Endodermal cell (in vitro differentiated cells): ENCODE measurements at regions not wholly inside any gene's neighbourhood (a gene's known extent, or its start where the extent isn't known, plus 50 kb on each side); places are given as distances from the start of the nearest gene placed in this dataset.

Source experiments
- DNase-seq: peaks from one replicate; pipeline ENCODE4 v3.0.0-alpha.2; 2017
- H3K27ac ChIP-seq: 2 replicates; pipeline ENCODE4 v1.5.1; 2013; ENCODE audit warnings: mild to moderate bottlenecking, low read depth, low read length, moderate library complexity
- H3K27me3 ChIP-seq: 2 replicates; pipeline ENCODE4 v1.6.1; 2013; ENCODE audit warnings: mild to moderate bottlenecking, low read length, moderate library complexity; ENCODE audit not compliant: insufficient read depth, control insufficient read depth, poor library complexity, severe bottlenecking
- H3K36me3 ChIP-seq: 2 replicates; pipeline ENCODE4 v1.7.0; 2013; ENCODE audit warnings: mild to moderate bottlenecking, low read length, moderate library complexity; ENCODE audit not compliant: control insufficient read depth, insufficient read depth
- H3K4me1 ChIP-seq: one replicate; pipeline ENCODE4 v1.7.0; 2013; ENCODE audit warnings: low read length; ENCODE audit not compliant: control insufficient read depth, insufficient read depth
- H3K4me3 ChIP-seq: 2 replicates; pipeline ENCODE4 v1.5.1; 2013; ENCODE audit warnings: mild to moderate bottlenecking, low read length, moderate library complexity
- H3K9ac ChIP-seq: 2 replicates; pipeline ENCODE4 v1.6.1; 2013; ENCODE audit warnings: mild to moderate bottlenecking, low read length, moderate library complexity; ENCODE audit not compliant: poor library complexity, severe bottlenecking; ENCODE audit errors: extremely low read depth
- H3K9me3 ChIP-seq: 2 replicates; pipeline ENCODE4 v1.6.1; 2013; ENCODE audit warnings: mild to moderate bottlenecking, low read length, moderate library complexity; ENCODE audit not compliant: control insufficient read depth
- H3K27ac Mint-ChIP-seq: 2 replicates; pipeline ENCODE4 v1.8.0; 2020; ENCODE audit warnings: mixed read lengths
- H3K27me3 Mint-ChIP-seq: 2 replicates; pipeline ENCODE4 v1.8.0; 2021; ENCODE audit warnings: mild to moderate bottlenecking, mixed read lengths; ENCODE audit not compliant: insufficient read depth
- H3K36me3 Mint-ChIP-seq: 2 replicates; pipeline ENCODE4 v1.8.0; 2020; ENCODE audit warnings: low read depth, mixed read lengths
- H3K4me1 Mint-ChIP-seq: 2 replicates; pipeline ENCODE4 v1.8.0; 2020; ENCODE audit warnings: mixed read lengths
- H3K4me3 Mint-ChIP-seq: 2 replicates; pipeline ENCODE4 v1.8.0; 2020; ENCODE audit warnings: mild to moderate bottlenecking, moderate library complexity, mixed read lengths
- H3K9me3 Mint-ChIP-seq: 2 replicates; pipeline ENCODE4 v1.8.0; 2020; ENCODE audit warnings: mild to moderate bottlenecking, mixed read lengths
- WGBS, 2 experiments: methylation state at CpG; one replicate each; pipeline versions ENCODE4 v1.1.5 to v1.1.7; 2013; ENCODE audit warnings: missing lambda C conversion rate in 2 of 2, mixed read lengths in 1 of 2; ENCODE audit not compliant: insufficient coverage in 1 of 2, insufficient read length in 1 of 2; 5-methylcytosine and 5-hydroxymethylcytosine counted together
- TF ChIP-seq, protein P1 (sequence below): fragments of 200-600 bp; sonication (generic); conservative IDR thresholded peaks from 2 replicates; pipeline ENCODE4 v1.5.0; 2021; ENCODE audit warnings: antibody characterized with exemption, mild to moderate bottlenecking

- H3K9me3 ChIP-seq = no peaks in the 10 kb centered on the region
- H3K4me3 ChIP-seq = no peak overlapping the region
- WGBS, 2 experiments = 87 to 93% methylated on average over 11 to 13 of the region's 15 CpGs
- no peaks in the 10 kb centered on the region for H3K36me3 ChIP-seq
- H3K4me1 Mint-ChIP-seq = peaks cover 6% of the 10 kb centered on the region
- no peak overlapping the region for H3K27ac ChIP-seq
- no peaks in the 10 kb centered on the region for H3K9me3 Mint-ChIP-seq
- H3K27ac Mint-ChIP-seq = no peak overlapping the region
- H3K27me3 ChIP-seq = no peaks in the 10 kb centered on the region
- peak; percentile 12 for DNase-seq
- no peak overlapping the region for H3K4me3 Mint-ChIP-seq
- H3K36me3 Mint-ChIP-seq = no peaks in the 10 kb centered on the region
- H3K4me1 ChIP-seq = no peaks in the 10 kb centered on the region
- peaks cover 13% of the 10 kb centered on the region for H3K27me3 Mint-ChIP-seq
- no peak overlapping the region for H3K9ac ChIP-seq
- TF ChIP-seq, protein P1, sequence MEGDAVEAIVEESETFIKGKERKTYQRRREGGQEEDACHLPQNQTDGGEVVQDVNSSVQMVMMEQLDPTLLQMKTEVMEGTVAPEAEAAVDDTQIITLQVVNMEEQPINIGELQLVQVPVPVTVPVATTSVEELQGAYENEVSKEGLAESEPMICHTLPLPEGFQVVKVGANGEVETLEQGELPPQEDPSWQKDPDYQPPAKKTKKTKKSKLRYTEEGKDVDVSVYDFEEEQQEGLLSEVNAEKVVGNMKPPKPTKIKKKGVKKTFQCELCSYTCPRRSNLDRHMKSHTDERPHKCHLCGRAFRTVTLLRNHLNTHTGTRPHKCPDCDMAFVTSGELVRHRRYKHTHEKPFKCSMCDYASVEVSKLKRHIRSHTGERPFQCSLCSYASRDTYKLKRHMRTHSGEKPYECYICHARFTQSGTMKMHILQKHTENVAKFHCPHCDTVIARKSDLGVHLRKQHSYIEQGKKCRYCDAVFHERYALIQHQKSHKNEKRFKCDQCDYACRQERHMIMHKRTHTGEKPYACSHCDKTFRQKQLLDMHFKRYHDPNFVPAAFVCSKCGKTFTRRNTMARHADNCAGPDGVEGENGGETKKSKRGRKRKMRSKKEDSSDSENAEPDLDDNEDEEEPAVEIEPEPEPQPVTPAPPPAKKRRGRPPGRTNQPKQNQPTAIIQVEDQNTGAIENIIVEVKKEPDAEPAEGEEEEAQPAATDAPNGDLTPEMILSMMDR = no peak
Observed at GRCh38 chr18:78724214-78724914, 255.3 kb upstream of the SALL3 start.

- TF ChIP-seq, protein P1 = no peak
- H3K4me1 ChIP-seq = no peaks in the 10 kb centered on the region
- H3K27ac ChIP-seq = no peak overlapping the region
- no peak overlapping the region for H3K4me3 ChIP-seq
- H3K36me3 Mint-ChIP-seq = no peaks in the 10 kb centered on the region
- no peaks in the 10 kb centered on the region for H3K9me3 ChIP-seq
- H3K27ac Mint-ChIP-seq = no peak overlapping the region
- no peaks in the 10 kb centered on the region for H3K27me3 ChIP-seq
- H3K4me3 Mint-ChIP-seq = no peak overlapping the region
- H3K9me3 Mint-ChIP-seq = no peaks in the 10 kb centered on the region
- H3K9ac ChIP-seq = no peak overlapping the region
- peaks cover 6% of the 10 kb centered on the region for H3K4me1 Mint-ChIP-seq
- peaks cover 9% of the 10 kb centered on the region for H3K27me3 Mint-ChIP-seq
- 95 to 100% methylated on average over 4 to 10 of the region's 10 CpGs for WGBS, 2 experiments
- DNase-seq = peak; percentile 19
- H3K36me3 ChIP-seq = no peaks in the 10 kb centered on the region
Observed at GRCh38 chr18:78725426-78725825, 254.2 kb upstream of the SALL3 start.

DNA sequence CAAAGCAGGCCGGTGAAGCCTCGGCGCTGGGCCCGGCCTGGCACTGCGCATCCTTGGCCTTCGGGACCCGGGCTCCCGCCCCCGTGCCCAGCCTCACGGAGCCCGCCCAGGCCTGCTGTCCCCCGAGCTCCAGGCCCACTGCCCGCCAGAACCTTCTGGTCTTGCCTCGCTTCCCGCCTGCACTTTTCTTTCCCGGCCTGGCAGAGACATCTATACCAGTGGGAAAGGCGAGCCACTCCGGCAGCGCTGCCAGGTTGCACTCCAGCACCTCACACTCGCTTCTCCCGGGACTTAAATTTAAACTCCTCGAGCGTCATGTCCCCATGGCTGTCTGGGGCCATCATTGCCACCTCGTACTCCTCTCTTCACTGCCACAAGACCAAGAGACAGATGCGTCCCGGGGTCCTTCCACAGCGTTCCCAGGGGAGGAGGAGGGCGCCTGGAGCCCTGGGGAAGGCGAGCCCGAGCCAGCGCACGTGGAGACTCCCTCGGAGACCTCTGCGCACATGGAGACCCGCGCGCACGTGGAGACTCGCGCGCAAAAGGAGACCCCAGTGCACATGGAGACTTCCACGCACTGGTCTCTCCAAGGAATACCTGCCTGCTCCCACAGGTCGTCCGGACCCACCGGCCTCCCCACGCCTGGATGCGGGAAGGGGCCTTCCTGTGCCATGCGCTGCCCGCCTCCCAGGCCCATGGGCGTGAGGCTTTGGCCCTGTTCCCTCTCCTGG, 253.1 kb upstream of the SALL3 start:
- peaks cover 5% of the 10 kb centered on the region for H3K4me1 Mint-ChIP-seq

More for the DNA sequence above, 253.1 kb upstream of the SALL3 start:
- Histone ChIP-seq H3K36me3 (no peaks in the 10 kb centered on the region), H3K27me3 (no peaks in the 10 kb centered on the region), H3K27ac (no peak overlapping the region), H3K4me1 (no peaks in the 10 kb centered on the region), H3K4me3 (no peak overlapping the region), H3K9ac (no peak overlapping the region), H3K9me3 (no peaks in the 10 kb centered on the region)
- peak; percentile 20 for DNase-seq
- Mint-ChIP-seq H3K9me3 (no peaks in the 10 kb centered on the region), H3K4me3 (no peak overlapping the region), H3K27me3 (peaks cover 7% of the 10 kb centered on the region), H3K27ac (no peak overlapping the region), H3K36me3 (no peaks in the 10 kb centered on the region)
- TF ChIP-seq, protein P1 = no peak
- WGBS, 2 experiments = 94 to 95% methylated on average over 37 to 50 of the region's 50 CpGs
